GM23248 (cell line): ENCODE measurements at regions not wholly inside any gene's neighbourhood (a gene's known extent, or its start where the extent isn't known, plus 50 kb on each side); places are given as distances from the start of the nearest gene placed in this dataset.

ENCODE experiments used
- EZH2 ChIP-seq: fragments of 200-600 bp; sonication (generic); IDR thresholded peaks from 2 replicates; pipeline ENCODE4 v1.6.1; 2018; ENCODE audit warnings: antibody characterized with exemption, mild to moderate bottlenecking; ENCODE audit not compliant: insufficient read depth, poor library complexity, severe bottlenecking
- EZH2phosphoT487 ChIP-seq: fragments of 200-600 bp; sonication (generic); IDR thresholded peaks from 2 replicates; pipeline ENCODE4 v1.6.1; 2018; ENCODE audit warnings: antibody characterized with exemption, moderate library complexity, mild to moderate bottlenecking, low read depth; ENCODE audit not compliant: insufficient read depth

- TF ChIP-seq EZH2: no peak
- no peak for TF ChIP-seq EZH2phosphoT487
Measured at GRCh38 chr10:113313722-113314121, 239.1 kb upstream of the HABP2 start.
